Activated naive CD4-positive, alpha-beta T cell treated with anti-CD3 and anti-CD28 coated beads, Interleukin-2, amount 50 U/mL, for 16 hours (primary cell): ENCODE measurements at regions not wholly inside any gene's neighbourhood (a gene's known extent, or its start where the extent isn't known, plus 50 kb on each side); places are given as distances from the start of the nearest gene placed in this dataset.
"Not testable (repeated sequence)": the region's sequence is repeated elsewhere in the genome, so short reads cannot be mapped to it uniquely, and the experiment has no call there.

Source experiments
- DNase-seq: peaks from one replicate; pipeline ENCODE4 v3.0.0-alpha.2; 2020

GRCh38 chr15:22684786-22685185 lies 101.7 kb upstream of the NIPA1 start:
- not testable (repeated sequence) for DNase-seq

DNA sequence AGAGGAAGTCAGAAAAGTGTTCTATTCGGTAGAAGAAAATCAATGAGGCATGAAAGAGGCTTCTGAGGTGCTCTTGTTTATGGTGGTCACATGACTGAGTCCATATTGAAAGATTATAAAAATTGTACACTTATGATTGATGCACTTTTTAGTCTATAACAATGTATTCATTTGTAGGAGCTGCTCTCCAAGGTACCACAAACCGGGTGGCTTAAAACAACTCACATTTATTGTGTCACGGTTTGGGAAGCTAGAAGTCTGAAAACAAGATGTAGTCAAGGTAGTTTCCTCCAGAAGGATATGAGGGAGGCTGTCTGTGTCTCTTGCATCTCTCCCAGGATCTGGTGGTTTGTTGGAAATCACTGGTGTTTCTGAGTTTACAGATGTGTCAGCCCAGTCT lies 86.6 kb upstream of the NIPA1 start:
- not testable (repeated sequence) for DNase-seq

DNA sequence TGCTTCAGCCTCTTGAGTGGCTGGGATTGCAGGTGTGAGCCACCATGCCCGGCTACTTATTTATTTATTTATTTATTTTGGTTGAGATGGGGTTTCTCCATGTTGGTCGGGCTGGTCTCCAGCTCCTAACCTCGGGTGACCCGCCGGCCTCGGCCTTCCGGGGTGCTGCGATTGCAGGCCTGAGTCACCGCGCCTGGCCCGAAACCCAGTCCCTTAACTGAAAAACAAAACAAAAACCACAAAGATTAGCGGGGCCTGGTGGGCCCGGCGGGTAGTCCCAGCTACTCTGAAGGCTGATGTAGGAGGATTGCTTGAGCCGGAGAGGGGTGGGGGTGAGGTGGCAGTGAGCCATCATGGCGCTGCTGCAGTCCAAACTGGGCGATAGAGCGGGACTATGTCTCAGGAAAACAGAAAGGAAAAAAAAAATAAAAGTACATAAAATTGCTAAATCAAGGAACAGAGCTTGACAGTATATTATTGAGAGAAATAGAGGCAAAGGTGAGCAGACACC lies 75.6 kb upstream of the NIPA1 start:
- DNase-seq: not testable (repeated sequence)

- DNase-seq: not testable (repeated sequence)
Measured at GRCh38 chr15:22713933-22714332, 72.5 kb upstream of the NIPA1 start.

DNA sequence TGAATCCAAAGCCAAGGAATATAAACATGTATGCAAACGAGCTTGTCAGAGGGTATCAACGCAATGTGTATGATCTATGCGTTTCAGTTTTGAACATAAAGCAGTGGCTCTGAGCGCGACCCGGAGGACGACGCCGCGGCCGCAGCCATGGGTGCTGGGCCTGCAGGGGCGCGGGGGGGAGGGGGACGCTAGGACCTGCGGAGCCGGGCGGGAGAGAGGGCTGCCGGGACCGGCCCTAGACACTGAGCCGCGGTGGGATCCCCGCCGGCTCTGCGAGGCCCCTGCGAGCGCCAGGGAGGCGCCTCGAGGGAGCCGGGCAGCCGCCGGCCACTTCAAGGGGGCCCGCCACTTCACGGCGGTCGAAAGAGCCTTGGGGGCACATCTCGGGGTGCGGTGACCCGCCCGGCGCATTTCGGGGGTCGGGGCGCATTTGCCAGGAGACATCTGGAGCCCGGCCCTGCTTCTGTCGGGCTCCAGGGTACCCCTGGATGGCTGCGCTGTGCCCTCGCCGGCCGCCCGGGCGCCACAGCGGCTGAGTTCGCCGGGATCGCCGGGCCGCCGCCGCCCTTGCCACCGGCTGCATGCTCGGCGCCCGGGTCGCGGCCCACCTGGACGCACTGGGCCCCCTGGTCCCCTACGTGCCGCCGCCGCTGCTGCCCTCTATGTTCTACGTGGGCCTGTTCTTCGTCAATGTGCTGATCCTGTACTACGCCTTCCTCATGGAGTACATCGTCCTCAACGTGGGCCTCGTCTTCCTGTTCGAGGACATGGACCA lies 71.9 kb upstream of the NIPA1 start:
- DNase-seq: not testable (repeated sequence)

DNA sequence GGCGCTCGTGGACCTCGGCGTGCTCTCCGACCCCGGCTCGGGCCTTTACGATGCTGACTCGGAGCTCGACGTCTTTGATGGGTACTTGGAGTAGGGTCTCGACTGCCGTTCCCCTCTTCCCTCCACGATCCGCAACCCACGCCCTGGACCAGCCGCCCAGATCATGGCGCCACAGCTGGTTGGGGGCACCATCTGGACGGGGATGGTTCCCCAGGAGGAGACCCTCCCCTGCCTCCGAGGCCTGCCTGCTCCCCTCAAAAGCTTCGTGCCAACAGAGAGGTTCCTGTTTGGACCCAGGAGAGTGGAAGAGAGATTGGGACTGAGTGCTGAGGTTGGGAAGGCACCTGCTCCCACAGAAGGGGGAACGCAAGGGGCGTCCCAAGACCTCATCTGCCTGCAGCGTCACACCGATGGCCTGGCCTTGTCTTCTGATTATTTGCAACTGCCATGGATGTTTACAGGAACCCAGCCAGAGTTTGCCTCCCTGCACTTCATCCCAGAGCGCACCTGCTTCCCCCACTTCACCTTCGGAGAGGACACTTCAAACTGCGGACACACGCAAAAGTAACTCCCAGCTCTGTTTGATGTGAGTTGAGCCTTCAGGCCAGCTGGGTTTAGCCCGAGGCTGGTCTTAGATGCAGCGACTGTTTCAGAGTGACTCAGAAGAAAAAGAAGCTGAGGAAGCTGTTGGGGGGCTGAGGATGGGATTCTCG lies 71.2 kb upstream of the NIPA1 start:
- not testable (repeated sequence) for DNase-seq

DNA sequence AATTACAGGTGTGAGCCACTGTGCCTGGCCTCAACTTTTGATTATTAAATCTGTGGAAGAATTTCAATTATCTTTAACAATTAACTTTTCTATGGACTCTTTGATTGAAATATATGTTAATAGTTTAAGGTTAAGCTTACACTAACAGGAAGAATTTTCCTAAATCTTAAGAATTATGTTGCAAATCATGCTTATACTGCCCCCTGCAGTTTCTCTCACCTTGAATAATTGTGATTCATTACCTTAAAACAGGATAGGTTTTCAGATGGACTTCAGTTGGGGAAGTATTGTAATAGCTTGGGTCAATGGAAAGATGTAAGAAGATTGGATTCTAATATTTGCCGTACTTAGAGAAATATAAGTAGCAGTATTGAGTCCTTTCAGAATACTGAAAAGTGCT lies 66.5 kb upstream of the NIPA1 start:
- not testable (repeated sequence) for DNase-seq

GRCh38 chr15:22726104-22726503 lies 60.3 kb upstream of the NIPA1 start:
- not testable (repeated sequence) for DNase-seq

- DNase-seq: not testable (repeated sequence)
Measured at GRCh38 chr15:22735067-22735466, 51.4 kb upstream of the NIPA1 start.

GRCh38 chr15:22735781-22736180 lies 50.7 kb upstream of the NIPA1 start:
- no peak for DNase-seq

GRCh38 chr15:22736200-22736599 lies 50.2 kb upstream of the NIPA1 start:
- DNase-seq: not testable (repeated sequence)
